Right renal cortex interstitium (tissue), 3 donors: ENCODE measurements at regions not wholly inside any gene's neighbourhood (a gene's known extent, or its start where the extent isn't known, plus 50 kb on each side); places are given as distances from the start of the nearest gene placed in this dataset.

Source experiments
- DNase-seq, 3 donors: peaks; one replicate each; pipeline ENCODE4 v3.0.0-alpha.2; 2013; ENCODE audit warnings: low read depth in 3 of 3, low spot score in 2 of 3

DNA sequence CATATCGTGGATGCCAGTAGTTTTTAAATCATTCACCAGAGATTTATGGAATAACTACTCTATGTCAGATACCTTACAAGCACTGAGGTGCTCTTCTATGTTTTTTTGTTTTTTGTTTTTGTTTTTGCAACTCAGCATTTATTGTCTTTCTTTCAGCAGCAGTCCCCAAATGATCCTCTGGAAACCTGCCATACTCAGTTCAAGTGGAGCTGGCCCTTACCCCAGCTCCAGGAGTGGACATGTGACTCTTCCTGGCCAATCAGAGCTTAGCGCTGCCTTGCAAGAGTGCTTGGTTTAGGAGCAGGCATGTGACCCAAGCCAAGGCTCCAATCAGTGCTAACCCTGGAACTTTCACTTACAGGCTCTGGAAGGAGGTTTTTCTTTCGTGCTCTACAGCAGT, 356.6 kb upstream of the ZMIZ1 start:
- no peak for DNase-seq

DNA sequence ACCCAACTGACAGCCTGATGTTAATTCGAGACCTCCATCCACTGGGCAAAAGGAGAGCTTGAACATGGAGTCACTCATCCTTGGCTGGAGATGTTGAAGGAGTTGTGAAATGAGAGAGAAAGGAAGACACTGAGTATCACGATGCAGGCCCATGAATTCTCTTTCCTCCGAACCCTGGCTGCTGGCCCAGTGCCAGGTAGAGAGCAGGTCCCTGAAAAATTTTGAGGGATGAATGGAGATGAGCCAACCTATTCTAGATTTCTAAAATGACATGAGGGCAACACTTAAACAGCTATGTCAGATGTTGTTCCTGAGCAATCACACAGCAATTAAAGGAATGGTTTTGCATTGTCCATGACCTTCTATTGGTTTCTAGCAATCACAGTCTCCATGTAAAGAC, 355.1 kb upstream of the ZMIZ1 start:
- no peak for DNase-seq

DNA sequence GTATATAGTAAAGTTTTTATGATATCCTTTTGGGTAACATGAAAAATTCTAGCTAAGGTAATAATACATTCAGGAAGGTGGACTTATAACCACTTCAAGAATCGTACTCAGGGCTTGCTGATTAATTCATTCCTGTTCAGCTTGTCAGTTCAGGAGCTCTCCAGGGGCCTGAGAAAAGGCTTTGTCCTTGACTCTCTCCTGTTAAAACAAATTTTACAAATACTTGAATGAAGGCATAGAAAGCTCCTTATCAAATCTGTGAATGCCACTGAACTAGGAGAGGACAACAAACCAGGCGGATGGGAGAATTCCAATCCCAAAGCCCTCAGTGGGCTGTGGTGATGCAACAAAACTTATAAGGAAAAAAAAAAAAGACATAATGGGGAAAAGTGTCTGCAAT, 354.5 kb upstream of the ZMIZ1 start:
- DNase-seq, result no peak

DNA sequence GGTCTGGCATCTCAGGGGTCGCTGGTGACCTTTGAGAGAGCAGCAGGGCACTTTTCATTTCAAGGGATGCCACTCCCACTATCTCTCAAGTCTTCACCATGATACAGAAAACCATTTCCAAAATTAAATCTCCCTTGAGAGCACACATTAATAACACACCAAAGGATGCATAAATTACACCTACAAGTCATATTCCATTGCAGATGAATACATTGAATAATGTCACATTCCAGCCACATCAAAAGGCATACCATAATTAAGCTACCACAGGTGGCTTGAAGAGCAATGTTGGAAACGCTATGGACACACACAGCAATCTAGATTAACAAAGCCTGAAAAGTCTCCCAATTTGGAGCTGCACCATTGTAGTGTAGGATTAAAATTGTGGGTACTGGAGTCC, 353.3 kb upstream of the ZMIZ1 start:
- DNase-seq, result no peak

DNA sequence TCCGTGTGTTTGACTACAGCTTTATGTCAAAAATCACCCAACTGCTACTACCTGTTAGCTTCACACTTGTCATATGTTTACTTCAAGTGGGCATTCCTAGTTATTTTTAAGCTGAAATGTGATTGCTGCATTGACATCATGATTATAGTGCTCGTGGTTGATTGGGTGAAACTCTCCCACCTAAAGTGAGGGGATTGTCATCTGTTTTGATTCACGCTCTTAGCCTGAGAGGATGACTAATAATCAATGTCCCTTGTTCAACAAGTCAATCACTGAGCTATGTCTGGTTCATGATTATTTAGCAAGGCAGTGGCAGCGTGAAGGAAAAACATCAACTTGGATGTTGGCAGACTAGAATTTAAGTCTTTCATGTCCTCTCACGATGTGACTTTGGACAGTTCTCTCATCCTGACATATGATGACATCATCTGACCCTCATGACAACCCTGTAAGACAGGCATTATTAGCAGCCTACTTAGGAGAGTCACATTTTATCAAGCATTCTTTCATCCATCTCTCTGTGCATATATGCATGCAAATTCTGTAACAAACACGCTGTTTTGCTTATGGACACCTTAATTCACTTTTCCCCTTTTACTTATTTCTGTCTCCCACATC, 352.6 kb upstream of the ZMIZ1 start:
- DNase-seq, result no peak

DNA sequence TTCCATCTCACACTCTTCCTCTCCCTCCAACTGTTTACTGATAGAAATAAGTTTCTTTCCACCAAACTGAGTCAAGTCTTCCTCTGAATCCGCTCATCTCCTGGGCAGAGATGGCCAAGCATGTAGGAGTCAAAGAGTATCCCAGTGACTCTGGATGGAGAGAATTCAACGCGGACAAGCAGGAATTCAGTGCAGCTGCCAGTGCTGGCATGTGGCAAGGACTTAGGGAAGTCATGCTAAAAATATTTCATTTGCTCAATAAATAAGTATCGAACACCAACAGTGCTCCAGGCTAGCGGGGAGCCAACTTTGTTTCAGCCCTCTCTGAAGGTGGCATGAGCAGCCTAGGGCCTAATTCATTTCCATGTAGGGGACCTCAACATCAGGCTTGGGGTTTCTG, 351.6 kb upstream of the ZMIZ1 start:
- no peak for DNase-seq

DNA sequence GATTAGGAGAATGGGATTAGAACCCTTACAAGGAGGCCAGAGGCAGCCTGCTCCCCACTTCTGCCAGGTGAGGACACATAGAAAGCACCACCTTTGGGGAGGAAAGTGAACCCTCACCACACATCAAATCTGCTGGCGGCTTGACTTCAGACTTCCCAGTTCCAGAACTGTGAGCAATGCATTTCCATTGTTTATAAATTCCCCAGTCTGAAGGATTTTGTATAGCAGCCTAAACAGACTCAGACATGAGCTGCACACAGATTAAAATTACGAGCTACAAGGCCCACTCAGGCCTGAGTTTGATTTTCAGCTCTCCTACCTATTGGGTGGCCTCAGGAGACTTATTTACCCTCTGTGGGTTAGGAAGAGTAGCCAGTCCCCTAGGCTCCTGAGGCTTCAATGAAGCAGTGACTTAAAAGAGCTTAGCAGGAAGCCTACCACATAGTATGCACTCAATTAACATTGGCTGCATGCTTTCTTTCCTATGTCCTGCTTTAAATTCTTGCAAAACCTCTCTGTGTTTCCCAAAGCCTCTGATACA, 350.7 kb upstream of the ZMIZ1 start:
- DNase-seq, result no peak

DNA sequence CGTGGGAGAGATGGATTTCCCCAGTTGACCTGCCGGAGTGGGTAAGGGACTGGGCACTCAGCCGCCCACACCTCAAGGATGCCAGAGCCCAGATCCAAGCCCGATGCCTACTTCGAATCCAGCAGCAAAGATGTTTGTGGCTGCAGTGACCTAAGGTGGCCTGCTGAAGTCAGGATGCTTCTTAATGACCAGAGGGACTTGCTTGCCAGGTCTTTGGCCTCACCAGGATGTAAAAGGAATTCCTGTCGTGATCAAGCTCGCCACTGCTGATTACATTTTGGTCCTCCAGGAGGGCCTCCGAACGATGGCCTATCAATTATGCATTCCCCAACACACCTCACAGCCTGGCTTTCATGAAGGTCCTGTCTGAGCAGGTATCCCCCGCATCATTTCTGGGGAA, 349.5 kb upstream of the ZMIZ1 start:
- DNase-seq, result no peak

DNA sequence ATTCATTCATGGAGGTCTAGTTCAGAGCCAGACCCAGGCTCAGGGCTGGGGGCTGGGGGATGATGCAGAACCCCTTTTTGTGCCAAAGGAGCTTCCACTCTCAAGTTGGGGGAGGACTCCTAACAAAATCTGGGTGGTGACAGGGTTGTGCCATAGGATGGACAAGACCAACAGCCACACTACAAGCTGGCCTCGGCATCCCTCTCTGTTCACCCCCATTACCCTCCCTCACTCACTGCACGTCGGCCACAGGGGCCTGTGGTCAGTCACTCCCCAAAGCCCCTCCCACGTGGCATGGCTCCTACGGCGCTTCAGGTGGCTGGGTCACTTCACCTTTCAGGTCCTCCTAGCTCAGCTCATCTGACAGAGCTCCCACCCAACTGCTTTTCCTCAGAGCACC, 348.7 kb upstream of the ZMIZ1 start:
- DNase-seq, result no peak

DNA sequence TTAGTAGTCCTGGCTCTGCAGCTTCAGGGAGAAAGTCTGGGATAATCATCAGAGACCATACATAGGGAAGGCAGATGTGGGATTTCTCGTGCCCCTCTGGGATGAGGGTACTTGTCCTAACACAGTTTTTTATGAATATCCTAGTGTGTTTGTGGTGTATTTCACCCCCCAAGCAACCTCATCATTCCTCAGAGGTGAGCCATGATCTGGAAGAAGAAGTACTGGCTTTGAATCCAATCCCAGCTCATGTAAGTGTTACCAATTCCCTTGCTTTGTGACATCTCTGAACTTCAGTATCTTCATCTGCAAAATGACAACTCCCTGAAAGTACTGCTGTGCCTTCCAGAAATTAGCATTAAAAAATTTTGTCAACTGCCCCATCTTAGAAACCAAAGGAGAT, 347.5 kb upstream of the ZMIZ1 start:
- no peak for DNase-seq

DNA sequence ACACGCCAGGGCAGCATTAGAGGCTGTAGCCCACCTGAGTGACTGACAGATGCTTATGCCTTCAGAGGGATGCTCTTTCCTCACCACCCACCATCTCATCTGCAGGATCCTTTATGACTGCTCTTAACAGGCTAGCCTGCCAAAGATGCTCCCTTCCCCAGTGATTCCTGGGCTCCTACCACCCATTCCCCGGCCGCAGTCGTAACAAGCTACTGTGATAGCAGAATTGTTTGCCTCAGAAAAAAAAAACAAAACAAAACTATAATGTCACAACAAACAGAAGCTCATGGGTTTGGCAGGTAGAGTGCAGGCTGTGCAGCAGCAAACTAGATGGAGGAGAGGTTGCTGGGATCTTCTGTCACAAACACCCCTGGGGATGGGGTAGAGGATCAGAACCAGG, 343.9 kb upstream of the ZMIZ1 start:
- no peak for DNase-seq

DNA sequence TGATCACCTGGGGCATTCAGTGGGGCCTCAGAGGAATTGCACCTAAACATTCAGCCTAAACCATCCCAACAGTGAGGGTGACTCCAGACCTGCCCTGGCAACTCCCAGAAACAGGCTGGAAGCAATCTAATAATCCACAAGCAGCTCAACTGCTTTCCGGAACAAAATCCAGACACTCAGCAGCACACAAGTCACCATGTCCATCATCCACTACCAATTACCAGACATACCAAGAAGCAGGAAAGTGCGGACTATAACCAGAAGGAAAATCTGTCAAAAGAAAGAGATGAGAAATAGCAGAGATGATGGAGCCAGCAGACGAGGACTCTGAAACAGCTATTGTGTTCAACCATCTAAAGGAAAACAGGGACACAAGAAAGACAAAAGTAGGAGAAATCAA, 342.6 kb upstream of the ZMIZ1 start:
- no peak for DNase-seq

DNA sequence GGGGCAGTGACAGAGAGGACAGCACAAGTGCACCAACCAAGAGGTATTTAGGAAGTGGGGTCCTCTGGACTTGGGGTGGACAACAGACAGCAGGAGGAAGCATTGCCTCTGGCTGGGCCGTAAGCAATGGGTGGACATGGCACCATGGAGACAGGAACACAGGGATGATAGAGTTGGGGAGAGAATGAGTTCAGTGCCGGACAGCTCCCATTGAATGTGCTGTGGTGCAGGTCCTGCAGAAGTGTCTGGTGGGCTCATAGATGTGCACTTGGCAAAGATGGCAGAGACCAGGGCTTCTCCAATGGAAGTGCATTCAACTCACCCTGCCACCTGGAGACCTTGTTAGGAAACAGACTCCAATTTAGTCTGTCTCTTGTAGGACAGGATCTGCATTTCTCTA, 341.5 kb upstream of the ZMIZ1 start:
- no peak for DNase-seq

DNA sequence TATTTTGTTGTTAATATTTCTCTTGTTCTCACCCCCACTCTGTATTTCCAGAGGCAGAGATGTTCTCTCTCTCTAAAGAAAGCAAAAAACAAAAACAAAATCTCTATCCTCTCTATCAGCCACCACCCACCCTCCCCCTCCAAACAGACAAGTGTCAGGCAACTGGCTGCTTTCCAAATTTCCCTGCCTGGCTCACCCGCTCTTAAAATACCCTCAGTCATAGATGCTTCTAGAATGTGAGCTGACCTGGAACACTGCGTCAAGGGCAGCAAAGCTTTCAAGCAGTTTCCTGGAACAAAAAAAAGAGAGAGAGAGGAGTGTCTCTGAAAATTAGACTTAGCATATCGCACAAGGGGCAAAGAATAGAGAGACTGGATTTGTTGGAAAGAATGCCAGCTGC, 341.0 kb upstream of the ZMIZ1 start:
- DNase-seq, result no peak

DNA sequence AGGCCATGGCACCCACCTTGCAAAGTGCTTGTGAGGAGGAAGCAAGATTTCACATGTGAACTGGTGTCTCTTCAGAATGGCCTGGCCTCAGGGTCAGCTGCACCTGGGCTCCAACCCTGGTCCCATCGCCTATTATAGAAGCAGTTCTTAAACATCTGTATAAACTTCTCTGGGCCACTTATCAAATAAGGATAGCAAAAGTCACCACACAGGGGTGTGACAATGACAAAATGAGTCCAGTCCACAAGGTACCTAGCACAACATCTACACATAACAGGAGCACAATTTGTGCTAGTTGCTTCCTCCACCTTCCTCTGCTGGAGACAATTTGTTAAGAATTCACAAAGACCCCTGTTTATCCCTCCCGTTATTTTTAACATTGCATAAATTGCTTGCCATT, 340.6 kb upstream of the ZMIZ1 start:
- no peak for DNase-seq

DNA sequence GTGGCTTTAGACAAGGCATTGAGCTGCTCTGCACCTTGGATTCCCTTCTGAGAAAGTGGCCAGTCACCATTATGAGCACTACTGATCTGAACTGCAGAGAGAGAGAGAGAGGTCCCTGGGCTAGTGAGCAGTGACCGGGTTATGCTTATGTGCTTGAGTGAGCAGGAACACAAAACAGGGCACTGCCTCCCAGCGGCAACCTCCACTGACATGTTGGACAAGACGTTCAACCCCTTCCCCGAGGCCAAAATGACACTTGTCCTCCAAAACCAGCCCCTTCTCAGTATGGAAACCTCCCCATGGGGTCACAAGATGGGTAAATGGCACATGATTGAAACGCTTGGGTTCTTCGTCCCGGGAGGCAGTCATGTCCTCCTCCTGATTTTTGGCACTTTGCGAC, 339.4 kb upstream of the ZMIZ1 start:
- no peak for DNase-seq

DNA sequence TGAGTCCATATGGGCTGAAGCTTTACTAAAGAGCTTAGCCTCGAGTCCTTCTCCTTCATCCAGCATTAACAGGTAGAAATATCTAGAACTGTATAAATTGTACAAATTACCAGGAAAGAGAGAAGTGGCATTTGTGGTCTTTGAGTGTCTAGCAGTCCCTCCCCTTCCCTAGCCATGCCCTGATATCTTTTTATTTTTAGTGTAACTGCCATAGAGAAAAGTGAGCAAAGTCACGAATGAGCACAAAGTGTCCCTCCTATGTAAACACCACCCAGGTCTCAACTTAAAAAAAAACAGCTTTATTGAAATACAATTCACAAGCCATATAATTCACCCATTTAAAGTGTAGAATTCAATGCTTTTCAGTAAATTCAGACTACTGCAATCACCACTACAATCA, 339.0 kb upstream of the ZMIZ1 start:
- no peak for DNase-seq

DNA sequence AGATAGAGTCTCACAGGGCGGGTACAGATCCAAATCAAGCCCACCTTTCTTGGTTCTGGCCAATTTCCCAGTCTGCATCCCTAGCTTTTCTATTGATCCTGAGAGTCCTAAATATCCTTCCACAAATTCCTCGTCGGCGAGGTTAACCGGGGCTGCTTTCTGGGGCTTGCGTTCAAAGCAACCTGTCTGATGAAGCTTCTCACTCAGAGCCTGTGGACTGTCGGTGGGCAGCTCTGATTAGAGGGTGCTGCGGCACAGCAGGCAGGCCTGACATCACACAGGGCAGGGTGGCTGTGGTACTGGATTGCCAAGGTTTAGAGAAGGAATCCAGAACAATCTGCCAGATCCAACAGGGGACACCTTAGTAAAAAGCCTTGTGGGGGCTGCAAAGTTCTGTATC, 338.0 kb upstream of the ZMIZ1 start:
- no peak for DNase-seq

DNA sequence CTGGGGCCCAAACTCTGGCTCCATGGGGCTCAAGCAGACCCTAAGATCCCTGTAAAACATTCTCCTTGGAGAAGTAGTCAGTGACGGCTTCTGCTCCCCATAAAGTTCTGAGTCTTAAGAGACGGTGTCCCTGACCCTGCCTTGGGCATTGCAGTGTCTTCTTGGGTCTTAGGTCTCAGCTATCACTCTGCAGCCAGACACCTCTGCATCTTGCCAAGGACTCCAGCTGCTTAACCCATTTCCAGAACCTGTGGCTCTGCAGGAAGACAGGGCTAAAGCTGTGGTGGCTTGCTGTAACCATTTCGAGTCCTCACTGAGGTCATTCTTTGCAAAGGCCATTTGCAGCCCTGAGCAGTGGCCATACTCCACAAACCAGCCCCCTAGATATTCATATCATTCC, 337.1 kb upstream of the ZMIZ1 start:
- no peak for DNase-seq

DNA sequence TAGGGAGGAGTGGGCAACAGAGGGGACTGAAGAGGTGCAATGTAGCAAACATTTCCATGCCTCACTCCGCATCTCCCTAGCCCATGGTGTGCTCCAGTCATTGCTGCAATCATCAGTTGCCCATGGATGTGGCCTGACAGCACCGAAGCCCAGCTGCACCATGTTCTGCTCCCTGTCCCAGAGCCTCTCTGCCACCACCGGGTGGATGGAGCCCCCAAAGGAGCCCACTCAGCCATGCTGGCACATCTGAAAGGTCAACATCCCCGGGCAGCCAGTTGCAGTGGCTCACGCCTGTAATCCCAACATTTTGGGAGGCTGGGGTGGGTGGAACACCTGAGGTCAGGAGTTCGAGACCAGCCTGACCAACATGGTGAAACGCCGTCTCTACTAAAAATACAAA, 336.4 kb upstream of the ZMIZ1 start:
- DNase-seq, result no peak

DNA sequence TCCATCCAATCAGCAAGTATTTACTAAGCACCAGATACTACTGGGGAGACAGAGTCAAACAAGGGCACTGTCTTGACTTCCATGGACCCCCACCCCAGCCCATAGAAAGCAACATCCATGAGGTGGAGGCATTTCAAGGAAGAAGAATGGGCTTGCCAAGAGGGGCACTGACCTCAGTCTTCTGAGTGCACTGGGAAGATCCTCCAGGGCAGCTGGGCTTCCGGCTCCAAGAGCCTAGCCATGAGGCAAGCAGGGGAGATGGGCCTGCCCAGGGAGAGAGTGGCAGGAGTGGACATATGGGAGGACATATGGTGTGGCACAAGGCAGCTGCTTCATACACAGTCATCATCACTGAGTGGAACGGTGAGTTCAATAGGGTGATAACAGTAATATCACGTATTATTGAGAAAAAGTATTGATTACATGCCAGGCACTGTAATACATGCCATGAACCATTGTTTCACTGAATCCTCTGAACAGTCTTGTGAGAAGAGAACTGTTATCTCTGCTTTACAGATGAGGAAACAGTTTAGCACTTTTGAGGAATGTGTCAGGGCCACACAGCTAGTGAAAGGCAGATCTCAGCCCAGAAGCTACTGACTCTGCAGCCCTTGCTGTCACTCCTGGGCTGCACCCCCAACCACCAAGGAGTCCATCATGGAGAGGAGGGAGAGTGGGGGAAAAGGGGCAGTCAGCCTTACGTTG, 331.7 kb upstream of the ZMIZ1 start:
- no peak for DNase-seq
